ENCODE measurements at regions not wholly inside any gene's neighbourhood (a gene's known extent, or its start where the extent isn't known, plus 50 kb on each side); places are given as distances from the start of the nearest gene placed in this dataset.

- in situ Hi-C loops (cut with MboI; ENCODE audit: low sequenced_read_pairs), result no loop called here
- H3K4me1 ChIP-seq (ENCODE audit: control insufficient read depth, insufficient read depth, low read length), result no peaks in the 10 kb centered on the region
Observed at GRCh38 chr18:25599443-25599842, 247.5 kb upstream of the ZNF521 start.

More at GRCh38 chr18:25599443-25599842, 247.5 kb upstream of the ZNF521 start:
- Histone ChIP-seq H3K9ac (ENCODE audit: low read depth, low read length) (no peak overlapping the region), H2BK5ac (ENCODE audit: low read depth, low read length, poor library complexity, severe bottlenecking) (no peak overlapping the region), H3K4ac (ENCODE audit: low read depth, low read length) (no peak overlapping the region), H3K14ac (replicated peaks; ENCODE audit: low read depth, low read length) (no peak overlapping the region), H2BK20ac (ENCODE audit: low read depth, low read length) (no peak overlapping the region), H2BK120ac (ENCODE audit: low read depth, low read length) (no peak overlapping the region), H3K27me3 (ENCODE audit: control insufficient read depth, insufficient read depth, low read length) (peaks cover 11% of the 10 kb centered on the region), H2AFZ (replicated peaks; ENCODE audit: low read length, poor library complexity) (no peak overlapping the region), H3K9me3 (ENCODE audit: control insufficient read depth, insufficient read depth, low read length) (no peaks in the 10 kb centered on the region), H2BK15ac (ENCODE audit: low read depth, low read length) (no peak overlapping the region), H4K5ac (ENCODE audit: low read depth, low read length) (no peak overlapping the region), H3K36me3 (ENCODE audit: control insufficient read depth, insufficient read depth, low read length) (no peaks in the 10 kb centered on the region), H3K18ac (ENCODE audit: low read depth, low read length) (no peak overlapping the region), H3K4me2 (ENCODE audit: low read depth, low read length) (no peak overlapping the region), H3K56ac (ENCODE audit: extremely low read depth, insufficient read depth, low read length) (no peak overlapping the region), H2AK9ac (replicated peaks; ENCODE audit: low read depth, low read length, poor library complexity) (no peak overlapping the region), H3K9me1 (ENCODE audit: insufficient read depth, low read length) (no peaks in the 10 kb centered on the region), H3K23ac (ENCODE audit: low read depth, low read length) (no peak overlapping the region), H4K91ac (ENCODE audit: insufficient read depth, low read depth, low read length) (no peak overlapping the region), H4K8ac (ENCODE audit: low read depth in 2 of 2, low read length in 2 of 2) (no peak overlapping the region), H2AK5ac (ENCODE audit: low read depth, low read length) (no peak overlapping the region), H3K4me3 (ENCODE audit: insufficient read depth, low read depth, low read length) (no peak overlapping the region), H3K79me1 (ENCODE audit: low read depth in 1 of 2, low read length in 2 of 2) (no peaks in the 10 kb centered on the region), H3K27ac (ENCODE audit: insufficient read depth, low read length) (no peak overlapping the region), H4K20me1 (ENCODE audit: insufficient read depth, low read length) (no peaks in the 10 kb centered on the region)
- dilution Hi-C loops (cut with HindIII; ENCODE audit: low sequenced_read_pairs, unreplicated experiment), result no loop called here
- ChIA-PET CTCF (no interaction called here), POLR2A (ENCODE audit: unreplicated experiment) (no interaction called here)
- no peak for TF ChIP-seq CEBPB (IDR thresholded peaks at IDR 0.05; ENCODE audit: low read depth, low read length)
- TF ChIP-seq POLR2A (IDR thresholded peaks at IDR 0.05; ENCODE audit: low read depth, low read length), result no peak
- TF ChIP-seq, protein P1, sequence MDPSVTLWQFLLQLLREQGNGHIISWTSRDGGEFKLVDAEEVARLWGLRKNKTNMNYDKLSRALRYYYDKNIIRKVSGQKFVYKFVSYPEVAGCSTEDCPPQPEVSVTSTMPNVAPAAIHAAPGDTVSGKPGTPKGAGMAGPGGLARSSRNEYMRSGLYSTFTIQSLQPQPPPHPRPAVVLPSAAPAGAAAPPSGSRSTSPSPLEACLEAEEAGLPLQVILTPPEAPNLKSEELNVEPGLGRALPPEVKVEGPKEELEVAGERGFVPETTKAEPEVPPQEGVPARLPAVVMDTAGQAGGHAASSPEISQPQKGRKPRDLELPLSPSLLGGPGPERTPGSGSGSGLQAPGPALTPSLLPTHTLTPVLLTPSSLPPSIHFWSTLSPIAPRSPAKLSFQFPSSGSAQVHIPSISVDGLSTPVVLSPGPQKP (IDR thresholded peaks at IDR 0.05; ENCODE audit: borderline replicate concordance, low read depth, low read length), result no peak
- no peak for TF ChIP-seq RCOR1 (IDR thresholded peaks at IDR 0.05; ENCODE audit: insufficient replicate concordance, low read length)
- no peak for TF ChIP-seq SMC3 (IDR thresholded peaks at IDR 0.05; ENCODE audit: low read depth, low read length)
- no peak for DNase-seq
- no TSS peak for BruUV-seq (replicated peaks)
- no peak for ATAC-seq (ENCODE audit: low read depth)
- intact Hi-C loops (cut with micrococcal nuclease), result no loop called here

Data from IMR-90 (cell line).